ENCODE measurements at regions not wholly inside any gene's neighbourhood (a gene's known extent, or its start where the extent isn't known, plus 50 kb on each side); places are given as distances from the start of the nearest gene placed in this dataset.

GRCh38 chr2:150621526-150622213 is 134.2 kb upstream of the RND3 start:
- no peak for TF ChIP-seq EZH2 (IDR thresholded peaks at IDR 0.05; ENCODE audit: insufficient read depth, poor library complexity, severe bottlenecking)
- TF ChIP-seq EZH2phosphoT487 (IDR thresholded peaks at IDR 0.05; ENCODE audit: insufficient read depth, low read depth) = no peak
